AG04449 (cell line): ENCODE measurements at regions not wholly inside any gene's neighbourhood (a gene's known extent, or its start where the extent isn't known, plus 50 kb on each side); places are given as distances from the start of the nearest gene placed in this dataset.

Experiments used
- CTCF ChIA-PET: fragments of 350-600 bp; formaldehyde crosslinking; extraction: SDS; loops from one replicate; lab custom pipeline; 2021; ENCODE audit warnings: antibody characterized with exemption; lab: Yijun Ruan, JAX
- POLR2A ChIA-PET: fragments of 400-600, 350-600 bp; formaldehyde crosslinking; extraction: SDS; loops from one replicate; lab custom pipeline; 2020; ENCODE audit warnings: antibody characterized with exemption, inconsistent platforms; lab: Yijun Ruan, JAX
- DNase-seq: peaks from one replicate; pipeline ENCODE4 v3.0.0-alpha.2; 2010; ENCODE audit warnings: low read depth, low spot score
- H3K4me3 ChIP-seq: 2 replicates; pipeline ENCODE4 v1.5.1; 2011; ENCODE audit warnings: low read depth, mild to moderate bottlenecking, control low read depth, low read length
- TF ChIP-seq, protein P1 (sequence below): IDR thresholded peaks from one replicate; pipeline ENCODE4 v1.5.1; 2011; ENCODE audit warnings: mild to moderate bottlenecking, moderate library complexity, low read length, control low read depth, inconsistent platforms; ENCODE audit not compliant: insufficient read depth; ENCODE audit errors: missing control alignments

DNA sequence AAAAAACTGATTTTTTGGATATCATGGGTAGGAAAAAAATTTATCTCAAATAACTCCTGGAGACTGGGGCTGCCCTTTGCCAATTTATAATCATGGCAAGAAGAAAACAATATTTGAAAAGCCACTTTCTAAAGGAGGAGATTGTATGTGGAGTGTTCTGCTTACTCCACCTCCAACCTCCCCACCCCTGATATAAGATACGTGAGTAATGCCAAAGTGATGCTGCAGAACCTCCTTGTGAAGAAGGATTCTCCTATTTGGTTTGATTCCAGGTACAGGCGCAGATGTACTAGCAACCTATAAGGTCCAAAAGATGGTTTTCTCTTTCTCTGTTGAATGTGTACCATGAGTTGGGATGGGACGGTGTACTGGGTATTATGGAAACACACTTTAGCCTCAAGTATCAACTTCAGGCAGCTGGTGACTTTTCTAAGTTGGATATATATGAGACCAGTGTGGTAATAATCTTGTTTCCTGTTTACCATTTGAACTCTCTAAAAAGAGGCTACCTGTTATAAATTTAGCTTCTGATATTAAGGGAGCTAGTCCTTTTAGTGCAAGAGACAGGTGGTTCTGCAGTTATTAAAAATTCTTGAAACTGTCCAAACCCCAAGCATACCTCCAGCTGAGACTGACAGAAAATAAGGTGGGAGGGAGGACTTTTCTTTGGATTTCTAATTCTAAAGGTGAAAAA, 724.0 kb upstream of the MIR17HG start:
- POLR2A ChIA-PET = no interaction called here
- no peak for DNase-seq

DNA sequence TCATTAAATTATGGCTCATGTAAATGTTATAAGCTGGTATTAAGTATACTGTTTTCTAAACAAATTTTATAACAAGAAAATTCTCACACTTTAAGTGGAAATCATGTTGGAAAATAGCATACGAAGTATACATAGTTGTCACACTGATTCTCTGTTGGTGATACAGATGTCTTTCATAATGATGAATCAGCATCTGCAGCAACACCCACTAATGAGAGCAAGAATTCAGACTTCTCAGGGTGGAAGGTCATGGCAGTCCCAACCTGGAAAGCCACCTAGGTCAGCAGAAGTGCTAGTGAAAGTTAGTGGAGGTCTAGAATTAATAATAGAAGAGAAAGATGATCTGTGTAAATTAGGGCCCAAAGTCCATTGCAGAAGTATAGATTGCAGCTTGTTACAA, 719.7 kb upstream of the MIR17HG start:
- no peak overlapping the region for H3K4me3 ChIP-seq
- TF ChIP-seq, protein P1, sequence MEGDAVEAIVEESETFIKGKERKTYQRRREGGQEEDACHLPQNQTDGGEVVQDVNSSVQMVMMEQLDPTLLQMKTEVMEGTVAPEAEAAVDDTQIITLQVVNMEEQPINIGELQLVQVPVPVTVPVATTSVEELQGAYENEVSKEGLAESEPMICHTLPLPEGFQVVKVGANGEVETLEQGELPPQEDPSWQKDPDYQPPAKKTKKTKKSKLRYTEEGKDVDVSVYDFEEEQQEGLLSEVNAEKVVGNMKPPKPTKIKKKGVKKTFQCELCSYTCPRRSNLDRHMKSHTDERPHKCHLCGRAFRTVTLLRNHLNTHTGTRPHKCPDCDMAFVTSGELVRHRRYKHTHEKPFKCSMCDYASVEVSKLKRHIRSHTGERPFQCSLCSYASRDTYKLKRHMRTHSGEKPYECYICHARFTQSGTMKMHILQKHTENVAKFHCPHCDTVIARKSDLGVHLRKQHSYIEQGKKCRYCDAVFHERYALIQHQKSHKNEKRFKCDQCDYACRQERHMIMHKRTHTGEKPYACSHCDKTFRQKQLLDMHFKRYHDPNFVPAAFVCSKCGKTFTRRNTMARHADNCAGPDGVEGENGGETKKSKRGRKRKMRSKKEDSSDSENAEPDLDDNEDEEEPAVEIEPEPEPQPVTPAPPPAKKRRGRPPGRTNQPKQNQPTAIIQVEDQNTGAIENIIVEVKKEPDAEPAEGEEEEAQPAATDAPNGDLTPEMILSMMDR = no peak
- CTCF ChIA-PET = no interaction called here
- no peak for DNase-seq
- POLR2A ChIA-PET = no interaction called here

More for the DNA sequence above, 724.0 kb upstream of the MIR17HG start:
- CTCF ChIA-PET = no interaction called here
- H3K4me3 ChIP-seq = no peak overlapping the region
- TF ChIP-seq, protein P1 = no peak

DNA sequence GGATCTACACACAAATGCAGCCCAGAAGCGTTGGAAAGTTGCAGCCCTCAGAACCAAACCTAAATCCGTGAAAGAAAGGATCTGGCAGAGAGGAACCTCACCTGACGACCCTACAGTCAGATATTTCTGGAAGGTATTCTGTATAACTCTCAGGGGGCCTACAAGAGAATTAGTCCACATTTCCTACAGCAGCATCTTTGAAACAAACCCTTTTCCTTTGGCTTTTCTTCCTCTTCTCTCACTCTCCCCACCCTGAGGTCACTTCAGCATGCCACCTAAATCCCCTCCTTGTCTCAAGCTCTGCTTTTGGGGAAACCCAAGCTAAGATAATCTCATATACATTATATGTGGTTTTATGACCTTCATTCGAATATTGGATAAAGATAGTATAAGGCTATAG, 719.0 kb upstream of the MIR17HG start:
- ChIA-PET CTCF (no interaction called here), POLR2A (no interaction called here)
- DNase-seq = no peak
- TF ChIP-seq, protein P1 = no peak
- H3K4me3 ChIP-seq = no peak overlapping the region

DNA sequence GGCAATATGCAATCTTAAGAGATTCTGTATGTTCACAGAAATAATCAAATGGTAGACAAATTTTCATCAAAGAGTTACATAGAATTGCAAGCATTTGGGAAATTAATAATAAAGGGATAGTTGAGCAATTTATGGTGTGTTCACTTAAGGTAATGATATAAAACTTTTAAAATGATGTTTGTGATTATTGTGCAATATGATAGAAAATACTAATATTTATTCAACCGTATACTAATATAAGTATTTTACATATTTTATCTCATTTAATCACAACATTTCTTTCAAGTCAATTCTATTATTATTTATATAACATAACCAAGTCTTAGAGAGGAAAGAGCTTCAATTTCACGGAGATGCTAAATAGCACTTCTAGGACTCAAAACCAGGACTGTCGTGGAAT, 716.8 kb upstream of the MIR17HG start:
- POLR2A ChIA-PET = no interaction called here
- no peak for DNase-seq
- CTCF ChIA-PET = no interaction called here
- no peak overlapping the region for H3K4me3 ChIP-seq
- TF ChIP-seq, protein P1 = no peak

DNA sequence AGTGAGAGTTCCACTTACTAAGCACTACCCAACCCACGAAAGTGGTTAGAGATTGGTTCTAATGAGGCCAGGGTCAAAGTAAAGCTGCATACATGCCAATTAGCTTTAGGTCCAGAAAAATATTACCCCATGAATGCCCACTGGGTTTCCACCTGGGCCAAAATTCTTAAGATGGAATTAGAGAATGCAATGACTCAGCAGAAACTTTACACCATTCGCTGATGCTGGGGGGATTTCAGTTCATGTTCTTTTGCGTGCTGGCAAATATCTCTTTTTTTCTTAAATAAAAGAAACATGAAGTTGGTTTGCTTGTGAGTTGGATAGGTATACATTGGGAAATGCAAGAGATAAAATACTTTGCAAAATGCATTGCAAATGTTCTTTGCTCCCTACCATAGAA, 715.3 kb upstream of the MIR17HG start:
- POLR2A ChIA-PET = no interaction called here
- H3K4me3 ChIP-seq = no peak overlapping the region
- TF ChIP-seq, protein P1 = no peak

DNA sequence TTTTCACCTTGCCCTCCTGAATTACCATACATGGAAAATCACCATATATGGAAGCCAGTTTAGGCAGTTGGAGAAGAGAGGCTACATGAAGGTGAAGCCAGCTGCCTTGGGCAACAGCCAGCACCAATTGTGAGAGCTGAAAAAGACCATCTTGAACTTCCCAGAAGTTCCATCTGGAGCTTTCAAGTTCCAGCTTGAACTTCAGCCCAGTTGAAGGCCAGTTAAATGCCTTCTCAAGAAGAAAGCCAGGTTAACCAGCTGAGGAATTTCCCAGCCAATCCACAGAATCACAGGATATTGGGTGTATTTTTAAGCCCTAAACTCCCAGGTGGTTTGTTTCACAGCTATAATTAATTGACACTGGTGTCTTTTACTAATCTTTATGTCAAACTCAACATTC, 713.6 kb upstream of the MIR17HG start:
- no peak for DNase-seq
- CTCF ChIA-PET = no interaction called here
- POLR2A ChIA-PET = no interaction called here
- H3K4me3 ChIP-seq = no peak overlapping the region
- TF ChIP-seq, protein P1 = no peak

More for the DNA sequence above, 715.3 kb upstream of the MIR17HG start:
- CTCF ChIA-PET = no interaction called here
- no peak for DNase-seq
